ENCODE measurements at regions not wholly inside any gene's neighbourhood (a gene's known extent, or its start where the extent isn't known, plus 50 kb on each side); places are given as distances from the start of the nearest gene placed in this dataset.

DNA sequence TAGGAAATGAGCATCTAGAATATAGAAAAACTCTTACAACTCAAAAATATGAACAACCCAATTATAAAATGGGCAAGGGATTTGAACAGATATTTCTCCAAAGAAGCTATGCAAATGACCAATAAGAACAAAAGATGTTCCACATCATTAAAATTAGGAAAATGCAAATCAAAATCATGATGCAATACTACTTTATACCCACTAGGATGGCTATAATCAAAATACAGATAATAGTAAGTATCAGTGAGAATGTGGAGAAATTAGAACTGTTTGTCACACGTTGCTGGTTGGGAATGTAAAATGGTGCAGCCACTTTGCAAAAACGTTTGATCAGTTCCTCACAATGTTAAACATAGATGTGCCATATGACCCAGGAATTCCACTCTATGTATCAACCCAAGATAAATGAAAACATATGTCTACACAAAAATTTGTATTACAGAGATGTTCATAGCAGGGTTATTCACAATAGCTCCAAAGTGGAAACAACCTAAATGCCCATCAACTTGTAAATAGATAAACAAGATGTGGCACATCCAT is 558.4 kb downstream of the SLC4A3 start:
- H3K9me3 ChIP-seq, result no peaks in the 10 kb centered on the region
- DNase-seq (no peak), ATAC-seq (no peak)
- H3K4me1 ChIP-seq, result no peaks in the 10 kb centered on the region
- intact Hi-C loops (cut with DNase I; ENCODE audit: low total_unique reads) (no loop called here), in situ Hi-C loops (cut with MboI; ENCODE audit: low sequenced_read_pairs in 4 of 4) (no loop called here)
- H3K4me3 ChIP-seq, result no peak overlapping the region
- TF ChIP-seq POLR2A (IDR thresholded peaks at IDR 0.05), result no peak
- TF ChIP-seq, protein P1, sequence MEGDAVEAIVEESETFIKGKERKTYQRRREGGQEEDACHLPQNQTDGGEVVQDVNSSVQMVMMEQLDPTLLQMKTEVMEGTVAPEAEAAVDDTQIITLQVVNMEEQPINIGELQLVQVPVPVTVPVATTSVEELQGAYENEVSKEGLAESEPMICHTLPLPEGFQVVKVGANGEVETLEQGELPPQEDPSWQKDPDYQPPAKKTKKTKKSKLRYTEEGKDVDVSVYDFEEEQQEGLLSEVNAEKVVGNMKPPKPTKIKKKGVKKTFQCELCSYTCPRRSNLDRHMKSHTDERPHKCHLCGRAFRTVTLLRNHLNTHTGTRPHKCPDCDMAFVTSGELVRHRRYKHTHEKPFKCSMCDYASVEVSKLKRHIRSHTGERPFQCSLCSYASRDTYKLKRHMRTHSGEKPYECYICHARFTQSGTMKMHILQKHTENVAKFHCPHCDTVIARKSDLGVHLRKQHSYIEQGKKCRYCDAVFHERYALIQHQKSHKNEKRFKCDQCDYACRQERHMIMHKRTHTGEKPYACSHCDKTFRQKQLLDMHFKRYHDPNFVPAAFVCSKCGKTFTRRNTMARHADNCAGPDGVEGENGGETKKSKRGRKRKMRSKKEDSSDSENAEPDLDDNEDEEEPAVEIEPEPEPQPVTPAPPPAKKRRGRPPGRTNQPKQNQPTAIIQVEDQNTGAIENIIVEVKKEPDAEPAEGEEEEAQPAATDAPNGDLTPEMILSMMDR (IDR thresholded peaks at IDR 0.05 in 4 of 5, conservative IDR thresholded peaks at IDR 0.05 in 1 of 5), result no peak
- H3K27ac ChIP-seq, result no peak overlapping the region
- H3K36me3 ChIP-seq, result no peaks in the 10 kb centered on the region
- H3K27me3 ChIP-seq, result no peaks in the 10 kb centered on the region

DNA sequence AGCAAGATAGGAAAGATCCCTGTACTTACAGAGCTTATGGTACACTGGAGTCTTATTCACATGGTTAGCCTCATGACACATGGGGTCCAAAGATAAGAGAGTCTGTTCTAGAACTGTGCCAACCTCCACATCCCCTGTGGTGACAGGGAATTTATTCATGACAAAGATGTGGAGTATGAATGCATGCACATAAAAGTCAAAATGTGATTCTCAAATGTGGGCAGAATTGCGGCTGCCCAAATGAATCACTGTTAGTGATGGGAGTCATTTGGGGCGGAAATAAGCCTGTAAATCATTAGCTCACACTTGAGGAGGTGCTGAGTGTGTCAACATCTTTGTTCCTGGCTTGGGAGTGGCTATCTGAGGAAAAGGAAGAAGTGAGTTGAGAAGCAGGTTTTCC is 560.6 kb downstream of the SLC4A3 start:
- Histone ChIP-seq H3K27ac (no peak overlapping the region), H3K9me3 (no peaks in the 10 kb centered on the region), H3K4me1 (no peaks in the 10 kb centered on the region), H3K4me3 (no peak overlapping the region), H3K27me3 (no peaks in the 10 kb centered on the region), H3K36me3 (no peaks in the 10 kb centered on the region)
- DNase-seq, result no peak
- ATAC-seq, result no peak
- intact Hi-C loops (cut with DNase I; ENCODE audit: low total_unique reads), result no loop called here
- in situ Hi-C loops (cut with MboI; ENCODE audit: low sequenced_read_pairs in 4 of 4), result no loop called here
- TF ChIP-seq POLR2A (IDR thresholded peaks at IDR 0.05), result no peak
- TF ChIP-seq, protein P1 (IDR thresholded peaks at IDR 0.05 in 4 of 5, conservative IDR thresholded peaks at IDR 0.05 in 1 of 5), result no peak

DNA sequence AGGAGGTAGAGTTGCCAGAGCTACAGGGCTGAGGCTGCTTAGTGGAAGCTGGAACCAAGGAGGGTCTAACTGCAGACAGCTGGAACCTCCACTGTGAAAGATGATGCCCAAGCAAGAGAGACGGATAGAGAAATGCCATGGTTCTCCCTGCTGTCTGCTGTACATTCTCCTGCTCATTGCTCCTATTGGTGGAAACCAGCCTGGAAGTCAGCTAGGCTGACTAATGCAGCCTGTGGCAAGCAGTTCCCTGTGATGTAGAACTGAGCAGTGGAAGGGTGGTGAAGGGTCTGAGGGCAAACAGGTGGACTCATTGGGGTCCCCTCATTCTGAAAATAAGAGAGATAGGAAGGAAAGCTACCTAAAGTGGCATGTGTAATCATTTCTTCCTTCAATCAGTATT is 563.6 kb downstream of the SLC4A3 start:
- TF ChIP-seq POLR2A (IDR thresholded peaks at IDR 0.05), result no peak
- TF ChIP-seq, protein P1 (IDR thresholded peaks at IDR 0.05 in 4 of 5, conservative IDR thresholded peaks at IDR 0.05 in 1 of 5), result no peak
- in situ Hi-C loops (cut with MboI; ENCODE audit: low sequenced_read_pairs in 4 of 4), result no loop called here

DNA sequence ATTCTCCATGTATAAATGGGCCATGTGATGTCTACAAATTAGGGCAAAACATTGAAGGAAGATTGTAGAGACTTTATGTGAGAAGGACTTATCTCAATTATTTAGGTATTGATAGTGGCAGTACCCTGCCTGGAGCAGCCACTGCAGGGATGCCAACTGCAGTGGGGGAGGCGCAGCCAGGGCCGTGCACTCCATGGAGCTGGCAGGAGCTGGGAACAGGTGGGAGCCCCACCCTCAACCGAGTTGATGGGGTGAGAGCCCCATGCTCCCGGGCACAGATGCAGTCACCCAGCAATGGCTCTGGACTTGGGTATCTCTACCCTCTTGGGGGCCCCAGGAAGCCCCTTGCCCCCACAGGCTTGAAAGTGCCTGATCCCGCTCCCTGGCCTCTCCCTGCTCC is 564.3 kb downstream of the SLC4A3 start:
- in situ Hi-C loops (cut with MboI; ENCODE audit: low sequenced_read_pairs in 4 of 4) (no loop called here), intact Hi-C loops (cut with DNase I; ENCODE audit: low total_unique reads) (no loop called here)
- H3K27me3 ChIP-seq, result no peaks in the 10 kb centered on the region
- no peak overlapping the region for H3K4me3 ChIP-seq
- no peak for ATAC-seq
- TF ChIP-seq, protein P1 (IDR thresholded peaks at IDR 0.05 in 4 of 5, conservative IDR thresholded peaks at IDR 0.05 in 1 of 5), result no peak
- H3K4me1 ChIP-seq, result no peaks in the 10 kb centered on the region
- no peak for DNase-seq
- H3K27ac ChIP-seq, result no peak overlapping the region
- no peaks in the 10 kb centered on the region for H3K36me3 ChIP-seq
- no peaks in the 10 kb centered on the region for H3K9me3 ChIP-seq

More for the DNA sequence above, 563.6 kb downstream of the SLC4A3 start:
- no peaks in the 10 kb centered on the region for H3K36me3 ChIP-seq
- DNase-seq (no peak), ATAC-seq (no peak)
- H3K27ac ChIP-seq, result no peak overlapping the region
- no peaks in the 10 kb centered on the region for H3K27me3 ChIP-seq
- H3K4me1 ChIP-seq, result no peaks in the 10 kb centered on the region
- intact Hi-C loops (cut with DNase I; ENCODE audit: low total_unique reads), result no loop called here
- H3K9me3 ChIP-seq, result no peaks in the 10 kb centered on the region
- H3K4me3 ChIP-seq, result no peak overlapping the region

All from gastrocnemius medialis (tissue), 4 donors.